ENCODE measurements at regions not wholly inside any gene's neighbourhood (a gene's known extent, or its start where the extent isn't known, plus 50 kb on each side); places are given as distances from the start of the nearest gene placed in this dataset.
"Not testable (repeated sequence)": the region's sequence is repeated elsewhere in the genome, so short reads cannot be mapped to it uniquely, and the experiment has no call there.

DNA sequence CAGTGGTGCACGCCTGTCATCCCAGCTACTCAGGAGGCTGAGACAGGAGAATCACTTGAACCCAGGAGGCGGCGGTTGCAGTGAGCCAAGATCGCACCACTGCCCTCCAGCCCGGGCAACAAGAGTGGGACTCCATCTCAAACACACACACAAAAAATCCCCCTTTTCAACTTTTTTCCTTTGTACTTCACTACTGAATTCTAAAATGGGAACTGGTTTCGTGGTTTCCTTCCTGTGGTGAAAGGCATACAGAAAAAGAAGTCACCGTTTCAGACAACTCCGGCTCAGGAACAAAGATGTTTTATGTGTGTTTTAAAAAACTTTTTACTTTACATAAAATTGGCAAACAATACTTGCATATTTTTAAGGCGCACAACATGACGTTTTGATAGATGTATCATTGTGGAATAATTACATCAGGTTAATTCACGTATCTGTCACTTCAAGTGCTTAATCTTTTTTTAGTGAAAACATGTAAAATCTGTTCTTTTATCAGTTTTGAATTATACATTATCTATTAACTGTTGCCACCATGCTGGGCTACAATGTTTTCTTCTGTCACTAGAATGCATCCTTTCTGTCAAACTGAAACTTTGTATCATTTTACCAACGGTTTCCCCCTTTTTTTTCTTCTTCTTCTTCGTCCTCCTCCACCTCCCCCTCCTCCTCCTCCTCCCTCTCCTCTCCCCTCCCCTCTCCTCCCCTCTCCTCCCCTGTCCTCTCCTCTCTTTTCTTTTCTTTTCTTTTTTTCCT is 186.0 kb downstream of the CRLF2 start:
- Histone ChIP-seq H3K4me3 (ENCODE audit: low read depth, low read length) (no peak overlapping the region), H3K36me3 (ENCODE audit: control insufficient read depth, insufficient read depth, low read length) (no peaks in the 10 kb centered on the region), H3K27me3 (ENCODE audit: control insufficient read depth, insufficient read depth, low read length) (no peaks in the 10 kb centered on the region)
- no peak for DNase-seq (ENCODE audit: low read depth)
- TF ChIP-seq, protein P1, sequence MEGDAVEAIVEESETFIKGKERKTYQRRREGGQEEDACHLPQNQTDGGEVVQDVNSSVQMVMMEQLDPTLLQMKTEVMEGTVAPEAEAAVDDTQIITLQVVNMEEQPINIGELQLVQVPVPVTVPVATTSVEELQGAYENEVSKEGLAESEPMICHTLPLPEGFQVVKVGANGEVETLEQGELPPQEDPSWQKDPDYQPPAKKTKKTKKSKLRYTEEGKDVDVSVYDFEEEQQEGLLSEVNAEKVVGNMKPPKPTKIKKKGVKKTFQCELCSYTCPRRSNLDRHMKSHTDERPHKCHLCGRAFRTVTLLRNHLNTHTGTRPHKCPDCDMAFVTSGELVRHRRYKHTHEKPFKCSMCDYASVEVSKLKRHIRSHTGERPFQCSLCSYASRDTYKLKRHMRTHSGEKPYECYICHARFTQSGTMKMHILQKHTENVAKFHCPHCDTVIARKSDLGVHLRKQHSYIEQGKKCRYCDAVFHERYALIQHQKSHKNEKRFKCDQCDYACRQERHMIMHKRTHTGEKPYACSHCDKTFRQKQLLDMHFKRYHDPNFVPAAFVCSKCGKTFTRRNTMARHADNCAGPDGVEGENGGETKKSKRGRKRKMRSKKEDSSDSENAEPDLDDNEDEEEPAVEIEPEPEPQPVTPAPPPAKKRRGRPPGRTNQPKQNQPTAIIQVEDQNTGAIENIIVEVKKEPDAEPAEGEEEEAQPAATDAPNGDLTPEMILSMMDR (IDR thresholded peaks at IDR 0.05; ENCODE audit: insufficient read depth, low read length, poor library complexity, severe bottlenecking): no peak

DNA sequence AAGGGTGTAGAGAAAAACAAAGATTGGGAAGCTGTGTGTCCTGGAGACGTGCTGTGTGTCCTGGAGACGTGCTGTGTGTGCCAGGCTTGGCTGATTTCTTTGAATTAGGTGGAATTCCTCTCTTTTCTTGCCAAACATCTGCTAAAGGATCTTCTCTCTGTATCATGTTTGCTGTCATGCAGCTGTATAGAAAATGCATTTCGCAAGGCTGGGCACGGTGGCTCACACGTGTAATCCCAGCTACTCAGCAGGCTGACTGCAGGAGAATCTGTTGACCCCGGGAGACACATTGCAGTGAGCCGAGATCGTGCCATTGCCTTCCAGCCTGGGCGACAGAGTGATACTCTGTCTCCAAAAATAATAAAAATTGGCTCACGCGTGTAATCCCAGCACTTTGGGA is 187.0 kb downstream of the CRLF2 start:
- H3K36me3 ChIP-seq (ENCODE audit: control insufficient read depth, insufficient read depth, low read length): no peaks in the 10 kb centered on the region
- no peaks in the 10 kb centered on the region for H3K27me3 ChIP-seq (ENCODE audit: control insufficient read depth, insufficient read depth, low read length)
- TF ChIP-seq, protein P1 (IDR thresholded peaks at IDR 0.05; ENCODE audit: insufficient read depth, low read length, poor library complexity, severe bottlenecking): no peak
- no peak overlapping the region for H3K4me3 ChIP-seq (ENCODE audit: low read depth, low read length)
- DNase-seq (ENCODE audit: low read depth): no peak

DNA sequence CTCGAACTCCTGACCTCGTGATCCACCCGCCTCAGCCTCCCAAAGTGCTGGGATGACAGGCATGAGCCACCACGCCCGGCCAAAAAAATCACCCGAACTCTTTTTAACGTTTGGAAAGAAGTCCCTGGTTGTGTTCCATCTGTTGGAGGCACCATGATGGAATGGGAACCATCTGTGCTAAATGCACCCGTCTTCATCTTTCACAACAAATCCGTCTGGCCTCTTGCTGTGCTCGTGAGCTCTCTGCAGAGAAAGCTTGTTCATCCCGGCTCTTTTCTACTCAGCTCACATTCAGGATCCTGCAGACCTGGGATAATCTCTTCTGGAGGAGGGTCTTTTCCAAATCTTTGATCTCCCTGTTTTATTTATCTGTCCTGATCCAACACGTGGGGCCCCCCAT is 188.8 kb downstream of the CRLF2 start:
- Histone ChIP-seq H3K27me3 (ENCODE audit: control insufficient read depth, insufficient read depth, low read length) (no peaks in the 10 kb centered on the region), H3K4me3 (ENCODE audit: low read depth, low read length) (no peak overlapping the region), H3K36me3 (ENCODE audit: control insufficient read depth, insufficient read depth, low read length) (no peaks in the 10 kb centered on the region)
- TF ChIP-seq, protein P1 (IDR thresholded peaks at IDR 0.05; ENCODE audit: insufficient read depth, low read length, poor library complexity, severe bottlenecking): no peak
- no peak for DNase-seq (ENCODE audit: low read depth)

DNA sequence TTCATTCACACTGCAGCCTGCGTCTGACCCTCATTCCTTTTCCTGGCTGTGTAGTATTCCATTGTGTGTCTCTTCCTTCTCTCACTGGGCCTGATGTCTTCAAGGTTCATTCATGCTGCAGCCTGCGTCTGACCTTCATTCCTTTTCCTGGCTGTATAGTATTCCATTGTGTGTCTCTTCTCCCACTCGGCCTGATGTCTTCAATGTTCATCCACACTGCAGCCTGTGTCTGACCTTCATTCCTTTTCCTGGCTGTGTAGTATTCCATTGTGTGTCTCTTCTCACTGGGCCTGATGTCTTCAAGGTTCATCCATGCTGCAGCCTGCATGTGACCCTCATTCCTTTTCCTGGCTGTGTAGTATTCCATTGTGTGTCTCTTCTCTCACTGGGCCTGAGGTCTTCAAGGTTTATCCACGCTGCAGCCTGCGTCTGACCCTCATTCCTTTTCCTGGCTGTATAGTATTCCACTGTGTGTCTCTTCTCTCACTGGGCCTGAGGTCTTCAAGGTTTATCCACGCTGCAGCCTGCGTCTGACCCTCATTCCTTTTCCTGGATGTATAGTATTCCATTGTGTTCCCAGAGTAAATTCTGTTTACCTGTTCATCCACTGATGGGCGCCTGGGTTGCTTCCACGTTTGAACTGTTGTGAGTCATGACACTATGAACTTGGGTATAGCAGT is 191.0 kb downstream of the CRLF2 start:
- not testable (repeated sequence) for H3K4me3 ChIP-seq (ENCODE audit: low read depth, low read length); H3K36me3 ChIP-seq (ENCODE audit: control insufficient read depth, insufficient read depth, low read length); H3K27me3 ChIP-seq (ENCODE audit: control insufficient read depth, insufficient read depth, low read length); DNase-seq (ENCODE audit: low read depth)

DNA sequence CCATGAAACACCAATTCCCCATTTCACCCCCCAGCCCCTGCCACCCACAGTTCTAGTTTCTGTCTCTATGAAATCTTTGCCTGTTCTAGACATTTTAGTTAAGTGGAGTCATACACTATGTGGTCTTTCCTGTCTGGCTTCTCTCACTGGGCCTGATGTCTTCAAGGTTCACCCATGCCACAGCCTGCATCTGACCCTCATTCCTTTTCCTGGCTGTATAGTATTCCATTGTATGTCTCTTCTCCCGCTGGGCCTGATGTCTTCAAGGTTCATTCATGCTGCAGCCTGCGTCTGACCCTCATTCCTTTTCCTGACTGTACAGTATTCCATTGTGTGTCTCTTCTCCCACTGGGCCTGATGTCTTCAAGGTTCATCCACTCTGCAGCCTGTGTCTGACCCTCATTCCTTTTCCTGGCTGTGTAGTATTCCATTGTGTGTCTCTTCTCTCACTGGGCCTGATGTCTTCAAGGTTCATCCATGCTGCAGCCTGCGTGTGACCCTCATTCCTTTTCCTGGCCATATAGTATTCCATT is 191.7 kb downstream of the CRLF2 start:
- DNase-seq (ENCODE audit: low read depth): no peak
- no peaks in the 10 kb centered on the region for H3K36me3 ChIP-seq (ENCODE audit: control insufficient read depth, insufficient read depth, low read length)
- TF ChIP-seq, protein P1 (IDR thresholded peaks at IDR 0.05; ENCODE audit: insufficient read depth, low read length, poor library complexity, severe bottlenecking): no peak
- no peaks in the 10 kb centered on the region for H3K27me3 ChIP-seq (ENCODE audit: control insufficient read depth, insufficient read depth, low read length)
- no peak overlapping the region for H3K4me3 ChIP-seq (ENCODE audit: low read depth, low read length)

DNA sequence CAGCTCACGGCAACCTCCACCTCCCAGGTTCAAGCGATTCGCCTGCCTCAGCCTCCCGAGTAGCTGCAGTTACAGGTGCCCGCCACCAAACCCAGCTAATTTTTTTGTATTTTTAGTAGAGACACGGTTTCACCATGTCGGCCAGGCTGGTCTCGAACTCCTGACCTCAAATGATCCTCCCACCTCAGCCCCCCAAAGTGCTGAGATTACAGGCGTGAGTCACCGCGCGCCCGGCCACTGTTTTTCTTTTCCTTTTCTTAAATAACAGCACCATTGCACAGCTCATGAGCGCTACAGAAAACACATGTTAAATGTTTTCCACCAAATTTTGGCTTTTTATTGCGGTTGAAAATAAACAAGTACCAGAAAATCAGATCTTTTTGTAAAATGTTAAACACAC is 195.5 kb downstream of the CRLF2 start:
- not testable (repeated sequence) for H3K4me3 ChIP-seq (ENCODE audit: low read depth, low read length); DNase-seq (ENCODE audit: low read depth); H3K36me3 ChIP-seq (ENCODE audit: control insufficient read depth, insufficient read depth, low read length); H3K27me3 ChIP-seq (ENCODE audit: control insufficient read depth, insufficient read depth, low read length)

DNA sequence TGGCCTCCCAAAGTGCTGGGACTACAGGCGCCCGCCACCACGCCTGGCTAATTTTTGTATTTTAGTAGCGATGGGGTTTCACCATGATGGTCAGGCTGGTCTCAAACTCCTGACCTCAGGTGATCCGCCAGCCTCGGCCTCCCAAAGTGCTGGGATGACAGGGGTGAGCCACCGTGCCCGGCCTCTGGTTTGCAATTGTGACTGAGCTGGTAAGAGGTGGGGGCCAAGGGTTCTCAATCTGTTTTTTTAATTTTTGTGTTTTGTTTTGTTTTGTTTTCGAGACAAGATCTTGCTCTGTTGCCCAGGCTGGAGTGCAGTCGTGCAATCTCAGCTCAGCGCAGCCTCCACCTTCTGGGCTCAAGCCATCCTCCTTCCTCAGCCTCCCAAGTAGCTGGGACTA is 196.2 kb downstream of the CRLF2 start:
- H3K4me3 ChIP-seq (ENCODE audit: low read depth, low read length); H3K36me3 ChIP-seq (ENCODE audit: control insufficient read depth, insufficient read depth, low read length); H3K27me3 ChIP-seq (ENCODE audit: control insufficient read depth, insufficient read depth, low read length): not testable (repeated sequence)

More for the DNA sequence above, 196.2 kb downstream of the CRLF2 start:
- not testable (repeated sequence) for DNase-seq (ENCODE audit: low read depth)
